ENCODE measurements at regions not wholly inside any gene's neighbourhood (a gene's known extent, or its start where the extent isn't known, plus 50 kb on each side); places are given as distances from the start of the nearest gene placed in this dataset.

- TF ChIP-seq, protein P1, sequence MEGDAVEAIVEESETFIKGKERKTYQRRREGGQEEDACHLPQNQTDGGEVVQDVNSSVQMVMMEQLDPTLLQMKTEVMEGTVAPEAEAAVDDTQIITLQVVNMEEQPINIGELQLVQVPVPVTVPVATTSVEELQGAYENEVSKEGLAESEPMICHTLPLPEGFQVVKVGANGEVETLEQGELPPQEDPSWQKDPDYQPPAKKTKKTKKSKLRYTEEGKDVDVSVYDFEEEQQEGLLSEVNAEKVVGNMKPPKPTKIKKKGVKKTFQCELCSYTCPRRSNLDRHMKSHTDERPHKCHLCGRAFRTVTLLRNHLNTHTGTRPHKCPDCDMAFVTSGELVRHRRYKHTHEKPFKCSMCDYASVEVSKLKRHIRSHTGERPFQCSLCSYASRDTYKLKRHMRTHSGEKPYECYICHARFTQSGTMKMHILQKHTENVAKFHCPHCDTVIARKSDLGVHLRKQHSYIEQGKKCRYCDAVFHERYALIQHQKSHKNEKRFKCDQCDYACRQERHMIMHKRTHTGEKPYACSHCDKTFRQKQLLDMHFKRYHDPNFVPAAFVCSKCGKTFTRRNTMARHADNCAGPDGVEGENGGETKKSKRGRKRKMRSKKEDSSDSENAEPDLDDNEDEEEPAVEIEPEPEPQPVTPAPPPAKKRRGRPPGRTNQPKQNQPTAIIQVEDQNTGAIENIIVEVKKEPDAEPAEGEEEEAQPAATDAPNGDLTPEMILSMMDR (IDR thresholded peaks at IDR 0.05), result no peak
- no peak for TF ChIP-seq EP300 (IDR thresholded peaks at IDR 0.05)
These were observed 1455.9 kb downstream of the SI start for GRCh38 chr3:163622384-163622783.

Measured in gastroesophageal sphincter (tissue), 3 donors.